Osteocyte (in vitro differentiated cells): ENCODE measurements at regions not wholly inside any gene's neighbourhood (a gene's known extent, or its start where the extent isn't known, plus 50 kb on each side); places are given as distances from the start of the nearest gene placed in this dataset.

Experiments
- DNase-seq: peaks from one replicate; pipeline ENCODE4 v3.0.0; 2021; ENCODE audit warnings: mixed read lengths; ENCODE audit not compliant: unreplicated experiment; ENCODE audit errors: extremely low spot score
- H3K27ac Mint-ChIP-seq: one replicate; pipeline ENCODE4 v1.8.0; 2021; ENCODE audit warnings: mild to moderate bottlenecking, mixed read lengths; ENCODE audit not compliant: unreplicated experiment
- H3K27me3 Mint-ChIP-seq: one replicate; pipeline ENCODE4 v1.8.0; 2021; ENCODE audit warnings: mixed read lengths; ENCODE audit not compliant: unreplicated experiment
- H3K36me3 Mint-ChIP-seq: one replicate; pipeline ENCODE4 v1.8.0; 2021; ENCODE audit warnings: mixed read lengths; ENCODE audit not compliant: unreplicated experiment
- H3K4me1 Mint-ChIP-seq: one replicate; pipeline ENCODE4 v1.8.0; 2021; ENCODE audit warnings: mixed read lengths; ENCODE audit not compliant: unreplicated experiment
- H3K4me3 Mint-ChIP-seq: one replicate; pipeline ENCODE4 v1.8.0; 2021; ENCODE audit warnings: mild to moderate bottlenecking, moderate library complexity, mixed read lengths; ENCODE audit not compliant: unreplicated experiment
- H3K9me3 Mint-ChIP-seq: one replicate; pipeline ENCODE4 v1.8.0; 2021; ENCODE audit warnings: mixed read lengths; ENCODE audit not compliant: unreplicated experiment
- CTCF ChIP-seq: fragments of 200-600 bp; sonication (generic); IDR thresholded peaks from 2 replicates; pipeline ENCODE4 v1.5.0; 2021; ENCODE audit warnings: antibody characterized with exemption, mild to moderate bottlenecking, moderate library complexity

- Mint-ChIP-seq H3K36me3 (no peaks in the 10 kb centered on the region), H3K27ac (no peak overlapping the region), H3K27me3 (no peaks in the 10 kb centered on the region), H3K4me1 (peaks cover 7% of the 10 kb centered on the region), H3K9me3 (no peaks in the 10 kb centered on the region), H3K4me3 (no peak overlapping the region)
- no peak for DNase-seq
- no peak for TF ChIP-seq CTCF
These were observed 306.0 kb downstream of the RNF144B start for GRCh38 chr6:18692929-18693685.

GRCh38 chr6:18693881-18694280 is 306.7 kb downstream of the RNF144B start:
- no peak overlapping the region for H3K4me3 Mint-ChIP-seq

DNA sequence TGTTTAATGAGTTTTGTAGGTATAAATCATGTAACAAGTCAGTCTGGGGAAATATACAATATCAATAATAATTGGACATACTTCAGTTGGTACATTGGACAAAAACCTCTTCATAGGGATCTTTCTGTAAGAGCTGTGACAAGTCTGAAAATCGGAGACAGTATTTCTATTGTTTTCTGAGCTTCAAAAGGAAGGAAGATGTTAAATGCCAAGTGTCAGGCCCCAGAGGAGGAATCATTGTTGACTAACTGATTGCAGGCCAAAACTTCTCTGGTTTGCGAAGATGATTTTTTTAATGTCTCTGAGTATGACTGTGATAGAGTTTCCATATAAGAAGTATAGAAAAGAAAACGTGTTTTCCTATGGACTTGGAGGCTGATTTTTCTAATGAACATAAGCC is 316.4 kb downstream of the RNF144B start:
- Mint-ChIP-seq H3K4me3 (no peak overlapping the region), H3K27me3 (peaks cover 8% of the 10 kb centered on the region), H3K36me3 (no peaks in the 10 kb centered on the region), H3K27ac (no peak overlapping the region), H3K9me3 (no peaks in the 10 kb centered on the region), H3K4me1 (no peaks in the 10 kb centered on the region)
- DNase-seq = no peak
- no peak for TF ChIP-seq CTCF

More at GRCh38 chr6:18693881-18694280, 306.7 kb downstream of the RNF144B start:
- H3K9me3 Mint-ChIP-seq = no peaks in the 10 kb centered on the region
- no peak for TF ChIP-seq CTCF
- no peaks in the 10 kb centered on the region for H3K36me3 Mint-ChIP-seq
- peaks cover 7% of the 10 kb centered on the region for H3K4me1 Mint-ChIP-seq
- DNase-seq = no peak
- no peaks in the 10 kb centered on the region for H3K27me3 Mint-ChIP-seq
- no peak overlapping the region for H3K27ac Mint-ChIP-seq

DNA sequence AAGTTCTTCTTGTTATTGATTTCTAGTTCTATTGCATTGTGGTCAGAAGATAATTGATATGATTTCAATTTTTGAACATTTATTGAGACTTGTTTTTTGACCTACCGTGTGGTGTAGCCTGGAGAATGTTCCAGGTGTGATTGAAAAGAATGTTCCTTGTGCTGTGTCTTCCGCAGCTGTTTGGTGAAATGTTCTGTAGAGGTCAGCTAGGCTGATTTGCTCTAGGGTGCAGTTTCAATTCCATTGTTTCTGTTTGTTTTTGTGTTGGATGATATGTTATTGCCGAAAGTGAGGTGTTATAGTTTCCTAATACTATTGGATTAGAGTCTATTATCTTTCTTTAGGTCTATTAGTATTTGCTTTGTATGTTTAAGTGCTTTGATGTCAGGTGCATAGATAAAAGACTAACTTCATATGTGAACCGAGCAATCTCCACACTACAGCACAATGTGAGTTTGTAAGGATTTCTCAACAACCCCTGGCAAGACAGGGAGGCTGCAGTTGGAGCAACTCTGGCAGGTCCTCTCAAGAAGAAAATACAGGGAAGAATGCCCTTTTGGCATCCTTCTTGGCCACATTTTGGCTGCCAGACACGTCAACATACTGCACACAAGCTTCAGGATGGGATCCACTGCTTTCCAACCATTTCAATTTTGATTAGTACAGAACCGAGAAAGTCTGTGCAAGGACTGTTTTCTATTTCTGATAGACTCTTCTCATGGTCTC is 320.7 kb downstream of the RNF144B start:
- Mint-ChIP-seq H3K27ac (no peak overlapping the region), H3K4me3 (no peak overlapping the region), H3K4me1 (no peaks in the 10 kb centered on the region), H3K36me3 (no peaks in the 10 kb centered on the region), H3K27me3 (peaks cover 11% of the 10 kb centered on the region), H3K9me3 (no peaks in the 10 kb centered on the region)
- no peak for DNase-seq
- TF ChIP-seq CTCF = no peak

DNA sequence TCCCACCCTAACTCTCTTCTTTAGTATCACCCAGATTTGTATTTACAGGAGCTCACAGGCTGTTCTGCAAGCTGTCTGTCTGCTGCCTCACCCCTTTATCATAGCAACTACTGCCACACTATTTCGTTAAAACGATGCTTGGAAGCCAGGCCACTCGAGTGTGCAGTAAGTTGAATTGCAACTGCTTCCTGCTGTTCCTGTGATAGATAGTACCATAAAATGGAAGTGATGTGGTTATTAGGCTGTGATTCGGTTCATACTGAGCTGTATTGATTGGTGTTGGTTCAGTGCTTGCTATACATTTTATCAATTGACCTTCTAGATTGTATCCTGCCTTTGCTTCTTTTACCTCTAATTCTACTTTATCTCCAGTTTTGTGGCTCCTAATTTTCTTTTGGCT is 325.4 kb downstream of the RNF144B start:
- TF ChIP-seq CTCF = no peak
- H3K36me3 Mint-ChIP-seq = no peaks in the 10 kb centered on the region

More for the DNA sequence above, 325.4 kb downstream of the RNF144B start:
- Mint-ChIP-seq H3K4me1 (no peaks in the 10 kb centered on the region), H3K4me3 (no peak overlapping the region), H3K27ac (no peak overlapping the region), H3K9me3 (no peaks in the 10 kb centered on the region), H3K27me3 (peaks cover 3% of the 10 kb centered on the region)
- no peak for DNase-seq
